ENCODE measurements at regions not wholly inside any gene's neighbourhood (a gene's known extent, or its start where the extent isn't known, plus 50 kb on each side); places are given as distances from the start of the nearest gene placed in this dataset.

- no peak for ATAC-seq (replicated peaks in 6 of 8)
- in situ Hi-C loops (cut with MboI; ENCODE audit: low pct_unique_long_range_greater_than_20kb in 2 of 9, low sequenced_read_pairs in 9 of 9, unreplicated experiment in 9 of 9) = no loop called here
- no peaks in the 10 kb centered on the region for H3K4me1 ChIP-seq (replicated peaks in 1 of 2)
- WGBS, 10 experiments = 65 to 100% (median 82%) methylated on average over 1 to 6 of the region's 6 CpGs
- H3K4me3 ChIP-seq = no peak overlapping the region
- H3K27ac ChIP-seq = no peak overlapping the region
These were observed 117.8 kb upstream of the RSPO3 start for GRCh38 chr6:127000631-127001030.

DNA sequence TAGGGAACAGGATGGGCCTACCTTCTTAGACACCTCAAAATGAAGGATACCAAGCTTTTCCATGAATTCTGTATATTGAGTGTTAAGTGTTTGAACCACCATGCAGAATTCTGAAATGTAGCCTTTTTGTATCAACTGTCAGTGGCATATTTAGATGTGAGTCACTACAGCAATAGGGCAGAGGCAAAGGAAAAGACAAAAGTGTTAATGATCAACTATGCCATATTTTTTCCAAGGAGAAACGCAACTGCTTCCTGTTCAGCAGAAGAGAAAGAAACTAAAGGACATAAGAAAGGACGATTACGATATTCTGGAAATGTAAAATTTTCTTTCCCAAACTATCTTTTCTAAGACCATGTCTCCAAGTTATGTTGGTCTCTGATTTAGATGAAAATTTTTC lies 104.6 kb upstream of the RSPO3 start:
- Histone ChIP-seq H3K4me1 (replicated peaks in 1 of 2) (no peaks in the 10 kb centered on the region), H3K27ac (no peak overlapping the region), H3K4me3 (no peak overlapping the region)
- no peak for ATAC-seq (replicated peaks in 6 of 8)
- in situ Hi-C loops (cut with MboI; ENCODE audit: low pct_unique_long_range_greater_than_20kb in 2 of 9, low sequenced_read_pairs in 9 of 9, unreplicated experiment in 9 of 9) = no loop called here
- 26 to 100% (median 90%) methylated on average over 2 to 3 of the region's 3 CpGs for WGBS, 10 experiments

DNA sequence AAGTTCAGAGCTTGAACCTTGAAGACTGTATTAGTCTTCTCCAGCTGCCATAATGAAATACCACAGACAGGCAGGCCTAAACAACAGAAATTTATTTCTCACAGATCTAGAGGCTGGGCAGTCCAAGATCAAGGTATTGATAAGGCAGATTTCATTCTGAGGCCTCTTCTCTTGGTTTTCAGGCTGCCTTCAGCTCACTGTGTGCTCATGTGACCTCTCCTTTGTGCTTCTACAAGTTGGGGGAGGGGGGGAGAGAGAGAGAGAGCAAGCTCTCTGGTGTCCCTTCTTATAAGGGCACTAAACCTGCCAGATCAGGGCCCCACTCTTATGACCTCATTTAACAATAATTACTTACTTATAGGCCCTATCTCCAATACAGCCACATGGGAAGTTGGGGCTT lies 102.6 kb upstream of the RSPO3 start:
- Histone ChIP-seq H3K27ac (no peak overlapping the region), H3K4me3 (no peak overlapping the region), H3K4me1 (replicated peaks in 1 of 2) (no peaks in the 10 kb centered on the region)
- in situ Hi-C loops (cut with MboI; ENCODE audit: low pct_unique_long_range_greater_than_20kb in 2 of 9, low sequenced_read_pairs in 9 of 9, unreplicated experiment in 9 of 9) = no loop called here
- ATAC-seq (replicated peaks in 6 of 8) = no peak

- Histone ChIP-seq H3K27ac (no peak overlapping the region), H3K4me3 (no peak overlapping the region), H3K4me1 (replicated peaks in 1 of 2) (no peaks in the 10 kb centered on the region)
- ATAC-seq (replicated peaks in 6 of 8) = no peak
- in situ Hi-C loops (cut with MboI; ENCODE audit: low pct_unique_long_range_greater_than_20kb in 2 of 9, low sequenced_read_pairs in 9 of 9, unreplicated experiment in 9 of 9) = no loop called here
- 50 to 83% (median 63%) methylated on average over 1 of the region's 1 CpG; no CpG with 5 or more reads in 5 of the 10 experiments for WGBS, 10 experiments
These were observed 98.6 kb upstream of the RSPO3 start for GRCh38 chr6:127019828-127020227.

DNA sequence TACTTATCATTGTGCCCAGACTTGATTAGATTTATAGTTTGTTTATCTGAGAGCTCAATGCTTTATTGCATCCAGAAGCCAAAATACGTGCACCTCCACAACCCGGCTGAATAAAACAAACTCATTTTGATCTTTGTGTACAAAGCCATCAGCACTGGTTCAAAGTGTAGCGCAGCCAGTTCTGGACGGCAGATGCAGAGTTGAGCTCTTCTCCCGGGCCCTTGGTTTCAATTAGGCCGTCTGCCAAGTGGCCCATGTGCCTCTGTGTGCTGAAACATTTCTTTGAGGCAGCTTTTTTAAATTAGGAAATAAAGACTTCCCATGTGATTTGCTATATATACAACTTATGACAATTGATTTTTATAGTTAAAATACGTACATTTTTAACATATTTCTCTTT lies 96.2 kb upstream of the RSPO3 start:
- no peak overlapping the region for H3K27ac ChIP-seq
- no peak overlapping the region for H3K4me3 ChIP-seq
- 3 to 79% (median 52%) methylated on average over 2 to 7 of the region's 7 CpGs for WGBS, 10 experiments
- peak in 6 of 8 experiments; percentile 10 to 88 (median 69) for ATAC-seq (replicated peaks in 6 of 8)
- in situ Hi-C loops (cut with MboI; ENCODE audit: low pct_unique_long_range_greater_than_20kb in 2 of 9, low sequenced_read_pairs in 9 of 9, unreplicated experiment in 9 of 9) = no loop called here
- no peaks in the 10 kb centered on the region for H3K4me1 ChIP-seq (replicated peaks in 1 of 2)

DNA sequence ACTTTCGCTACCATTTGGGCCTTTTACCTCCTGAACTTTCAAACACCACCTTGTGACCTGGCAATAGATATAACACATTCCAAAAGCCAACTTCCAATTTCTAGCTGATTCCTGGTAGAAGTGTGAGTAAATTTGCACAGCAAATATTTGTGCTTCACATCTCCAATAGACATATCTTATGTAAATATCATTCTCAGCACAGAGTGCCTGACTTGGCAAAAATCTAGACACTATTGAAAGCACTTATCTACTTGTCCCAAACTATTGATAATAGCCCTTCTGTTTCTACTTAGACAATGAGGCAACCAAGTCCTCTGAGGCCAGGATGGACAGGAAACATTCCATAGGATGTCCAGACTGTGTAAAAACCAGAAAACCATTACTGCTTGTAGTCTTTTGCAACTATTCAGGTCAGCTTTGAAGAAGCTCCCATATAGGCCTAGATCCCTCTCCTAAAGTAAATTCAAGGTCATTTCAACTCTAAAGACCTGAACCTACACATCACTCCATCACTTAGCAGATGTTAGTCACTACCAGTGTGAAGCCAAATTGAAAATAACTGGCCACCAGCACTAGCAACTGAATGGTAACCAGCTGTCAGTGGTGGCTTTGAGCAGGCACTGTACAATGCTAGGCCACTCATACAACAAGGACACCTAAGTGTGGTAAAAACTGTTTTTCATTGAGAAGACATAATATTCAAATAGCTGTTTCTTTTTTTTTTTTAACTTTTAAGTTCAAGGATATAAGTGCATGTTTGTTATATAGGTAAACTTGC lies 95.3 kb upstream of the RSPO3 start:
- 56 to 100% (median 100%) methylated on average over 1 of the region's 1 CpG; no CpG with 5 or more reads in 1 of the 10 experiments for WGBS, 10 experiments
- no peak for ATAC-seq (replicated peaks in 6 of 8)
- in situ Hi-C loops (cut with MboI; ENCODE audit: low pct_unique_long_range_greater_than_20kb in 2 of 9, low sequenced_read_pairs in 9 of 9, unreplicated experiment in 9 of 9) = no loop called here
- Histone ChIP-seq H3K27ac (no peak overlapping the region), H3K4me1 (replicated peaks in 1 of 2) (no peaks in the 10 kb centered on the region), H3K4me3 (no peak overlapping the region)

GRCh38 chr6:127026247-127026646 lies 92.2 kb upstream of the RSPO3 start:
- no peak overlapping the region for H3K4me3 ChIP-seq
- ATAC-seq (replicated peaks in 6 of 8) = no peak
- H3K27ac ChIP-seq = no peak overlapping the region
- H3K4me1 ChIP-seq (replicated peaks in 1 of 2) = no peaks in the 10 kb centered on the region
- in situ Hi-C loops (cut with MboI; ENCODE audit: low pct_unique_long_range_greater_than_20kb in 2 of 9, low sequenced_read_pairs in 9 of 9, unreplicated experiment in 9 of 9) = no loop called here
- 67 to 100% (median 93%) methylated on average over 1 of the region's 1 CpG; no CpG with 5 or more reads in 4 of the 10 experiments for WGBS, 10 experiments

- in situ Hi-C loops (cut with MboI; ENCODE audit: low pct_unique_long_range_greater_than_20kb in 2 of 9, low sequenced_read_pairs in 9 of 9, unreplicated experiment in 9 of 9) = no loop called here
- no peak for ATAC-seq (replicated peaks in 6 of 8)
- no peaks in the 10 kb centered on the region for H3K4me1 ChIP-seq (replicated peaks in 1 of 2)
- no peak overlapping the region for H3K4me3 ChIP-seq
- no peak overlapping the region for H3K27ac ChIP-seq
These were observed 88.4 kb upstream of the RSPO3 start for GRCh38 chr6:127030111-127030510.

DNA sequence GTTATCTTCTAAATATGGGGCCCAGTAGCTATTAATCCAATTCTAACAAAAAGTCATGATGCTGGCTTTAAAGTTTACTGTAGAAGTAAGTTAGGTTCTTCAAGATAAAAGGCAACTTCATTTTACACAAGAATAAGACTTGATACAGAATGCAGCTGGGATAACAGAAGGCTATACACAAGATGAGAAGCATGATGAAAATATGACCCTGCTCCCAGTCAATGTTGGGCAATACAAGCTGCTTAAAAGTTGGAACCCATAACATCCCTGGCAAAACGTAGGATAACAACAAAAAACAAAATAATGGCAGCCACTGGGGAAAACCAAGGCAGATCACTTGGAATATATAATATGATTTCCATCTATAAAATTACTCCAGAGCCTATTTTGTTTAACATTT lies 87.6 kb upstream of the RSPO3 start:
- in situ Hi-C loops (cut with MboI; ENCODE audit: low pct_unique_long_range_greater_than_20kb in 2 of 9, low sequenced_read_pairs in 9 of 9, unreplicated experiment in 9 of 9) = no loop called here
- no peak overlapping the region for H3K4me3 ChIP-seq
- ATAC-seq (replicated peaks in 6 of 8) = no peak

DNA sequence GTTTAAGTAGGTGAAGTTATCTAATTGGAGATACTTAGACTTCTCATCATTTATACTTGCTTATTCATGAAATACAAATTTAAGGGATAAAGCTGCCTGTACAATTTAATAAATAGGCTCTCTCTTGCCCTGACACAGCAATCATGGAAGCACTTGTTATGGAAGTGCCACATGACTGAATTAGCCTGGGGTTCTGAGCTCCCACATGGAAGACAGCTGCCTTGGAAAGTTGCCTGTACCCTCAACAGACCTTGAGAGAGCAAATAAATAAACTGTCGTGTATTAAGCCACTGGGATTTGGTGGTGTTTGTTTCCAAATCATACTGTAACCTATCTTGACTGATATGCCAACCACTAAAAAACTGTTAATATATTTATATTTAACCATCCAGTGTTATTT lies 87.0 kb upstream of the RSPO3 start:
- in situ Hi-C loops (cut with MboI; ENCODE audit: low pct_unique_long_range_greater_than_20kb in 2 of 9, low sequenced_read_pairs in 9 of 9, unreplicated experiment in 9 of 9) = no loop called here
- Histone ChIP-seq H3K27ac (no peak overlapping the region), H3K4me3 (no peak overlapping the region), H3K4me1 (replicated peaks in 1 of 2) (no peaks in the 10 kb centered on the region)
- 17 to 100% (median 64%) methylated on average over 1 of the region's 1 CpG; no CpG with 5 or more reads in 3 of the 10 experiments for WGBS, 10 experiments
- ATAC-seq (replicated peaks in 6 of 8) = peak in 2 of 8 experiments; percentile 37 to 43

More for the DNA sequence above, 87.6 kb upstream of the RSPO3 start:
- WGBS, 10 experiments = 0 to 80% (median 25%) methylated on average over 1 of the region's 1 CpG; no CpG with 5 or more reads in 4 of the 10 experiments
- H3K4me1 ChIP-seq (replicated peaks in 1 of 2) = no peaks in the 10 kb centered on the region
- no peak overlapping the region for H3K27ac ChIP-seq

- no peak for ATAC-seq (replicated peaks in 6 of 8)
- H3K4me3 ChIP-seq = no peak overlapping the region
- H3K27ac ChIP-seq = no peak overlapping the region
- in situ Hi-C loops (cut with MboI; ENCODE audit: low pct_unique_long_range_greater_than_20kb in 2 of 9, low sequenced_read_pairs in 9 of 9, unreplicated experiment in 9 of 9) = no loop called here
- WGBS, 10 experiments = 17 to 100% (median 82%) methylated on average over 1 to 3 of the region's 3 CpGs; no CpG with 5 or more reads in 1 of the 10 experiments
- no peaks in the 10 kb centered on the region for H3K4me1 ChIP-seq (replicated peaks in 1 of 2)
These were observed 85.5 kb upstream of the RSPO3 start for GRCh38 chr6:127032971-127033370.

DNA sequence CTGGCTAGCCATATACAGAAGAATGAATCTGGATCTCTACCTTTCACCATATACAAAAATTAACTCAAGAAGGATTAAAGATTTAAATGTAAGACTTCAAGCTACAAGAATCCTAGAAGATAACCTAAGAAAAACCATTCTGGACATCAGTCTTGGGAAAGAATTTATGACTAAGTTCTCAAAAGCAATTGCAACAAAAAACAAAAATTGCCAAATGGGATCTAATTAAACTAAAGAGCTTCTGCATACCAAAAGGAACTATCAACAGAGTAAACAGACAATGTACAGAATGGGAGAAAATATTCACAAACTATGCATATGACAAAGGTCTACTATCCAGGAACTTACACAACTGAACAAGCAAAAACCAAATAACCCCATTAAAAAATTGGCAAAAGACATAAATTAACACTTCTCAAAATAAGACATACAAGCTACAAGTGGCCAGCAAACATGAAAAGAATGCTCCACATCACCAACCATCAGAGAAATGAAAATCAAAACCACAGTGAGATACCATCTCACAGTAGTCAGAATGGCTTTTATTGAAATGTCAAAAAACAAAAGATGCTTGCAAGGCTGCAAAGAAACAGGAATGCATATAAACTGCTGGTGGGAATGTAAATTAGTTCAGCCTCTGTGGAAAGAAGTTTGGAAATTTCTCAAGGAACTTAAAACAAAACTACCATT lies 66.8 kb upstream of the RSPO3 start:
- no peak overlapping the region for H3K27ac ChIP-seq
- no peaks in the 10 kb centered on the region for H3K4me1 ChIP-seq (replicated peaks in 1 of 2)
- no peak overlapping the region for H3K4me3 ChIP-seq
- in situ Hi-C loops (cut with MboI; ENCODE audit: low pct_unique_long_range_greater_than_20kb in 2 of 9, low sequenced_read_pairs in 9 of 9, unreplicated experiment in 9 of 9) = no loop called here
- peak in 1 of 8 experiments; percentile 65 for ATAC-seq (replicated peaks in 6 of 8)

DNA sequence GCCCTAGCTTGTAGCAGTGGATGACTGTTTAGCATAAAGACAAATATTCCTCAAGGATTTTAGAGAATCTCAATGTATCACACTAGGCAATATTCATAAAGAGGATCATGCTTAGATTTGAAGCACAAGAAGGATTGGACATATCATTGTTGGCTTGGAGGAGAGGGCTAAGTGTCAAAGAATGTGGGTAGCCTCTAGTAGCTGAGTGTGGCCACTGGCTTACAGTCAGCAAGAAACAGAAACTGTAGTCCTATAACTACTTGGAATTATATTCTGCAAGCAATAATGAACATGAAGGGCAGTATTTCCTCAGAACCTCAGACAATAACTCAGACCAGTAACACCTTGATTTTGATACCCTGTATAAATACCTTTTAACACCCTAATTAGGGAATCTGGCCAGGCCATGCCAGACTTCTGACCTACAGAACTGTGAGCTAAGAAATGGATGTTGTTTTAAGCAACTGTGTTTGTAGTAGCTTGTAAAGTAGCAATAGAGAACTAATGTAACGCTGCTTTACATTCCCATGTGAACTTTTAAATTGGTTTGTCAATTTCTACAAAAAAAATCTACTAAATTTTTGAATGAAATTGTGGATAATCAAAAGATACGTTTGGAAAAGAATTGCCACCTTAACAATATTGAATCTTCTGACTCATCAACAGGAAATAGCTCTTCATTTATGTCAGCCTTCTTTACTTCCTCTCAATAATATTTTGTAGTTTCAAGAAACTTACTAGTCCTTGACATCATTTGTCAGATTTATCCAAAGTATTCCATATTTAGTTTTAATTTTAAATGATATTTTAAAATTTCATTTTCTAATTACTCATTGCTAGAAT lies 65.2 kb upstream of the RSPO3 start:
- no peak for ATAC-seq (replicated peaks in 6 of 8)
- in situ Hi-C loops (cut with MboI; ENCODE audit: low pct_unique_long_range_greater_than_20kb in 2 of 9, low sequenced_read_pairs in 9 of 9, unreplicated experiment in 9 of 9) = no loop called here
- no peaks in the 10 kb centered on the region for H3K4me1 ChIP-seq (replicated peaks in 1 of 2)
- WGBS, 10 experiments = 34 to 86% (median 69%) methylated on average over 1 to 2 of the region's 2 CpGs
- no peak overlapping the region for H3K4me3 ChIP-seq
- H3K27ac ChIP-seq = no peak overlapping the region
